GM10248 (cell line): ENCODE measurements at regions not wholly inside any gene's neighbourhood (a gene's known extent, or its start where the extent isn't known, plus 50 kb on each side); places are given as distances from the start of the nearest gene placed in this dataset.

Source experiments
- CTCF ChIA-PET: fragments of 300-600 bp; sonication (Branson Sonifier 250); formaldehyde crosslinking; extraction: SDS; loops from one replicate; lab custom pipeline; 2021; ENCODE audit warnings: antibody characterized with exemption; lab: Yijun Ruan, JAX
- POLR2A ChIA-PET: fragments of 350-650 bp; sonication (Branson Sonifier 250); formaldehyde crosslinking; extraction: SDS; loops from one replicate; lab custom pipeline; 2020; ENCODE audit warnings: antibody characterized with exemption; lab: Yijun Ruan, JAX
- DNase-seq: peaks from one replicate; pipeline ENCODE4 v3.0.0; 2012; ENCODE audit errors: extremely low spot score
- CTCF ChIP-seq: IDR thresholded peaks from 2 replicates; pipeline ENCODE4 v1.5.1; 2012; ENCODE audit warnings: mild to moderate bottlenecking, low read depth; ENCODE audit errors: extremely low read depth, missing control alignments, control extremely low read depth

- ChIA-PET CTCF (no interaction called here), POLR2A (no interaction called here)
- no peak for DNase-seq
- TF ChIP-seq CTCF: no peak
These were observed 65.8 kb upstream of the STMND1 start for GRCh38 chr6:17036065-17036393.

GRCh38 chr6:17035257-17036064, 66.4 kb upstream of the STMND1 start:
- no peak for DNase-seq
- TF ChIP-seq CTCF: no peak
- CTCF ChIA-PET: no interaction called here
- POLR2A ChIA-PET: no interaction called here

DNA sequence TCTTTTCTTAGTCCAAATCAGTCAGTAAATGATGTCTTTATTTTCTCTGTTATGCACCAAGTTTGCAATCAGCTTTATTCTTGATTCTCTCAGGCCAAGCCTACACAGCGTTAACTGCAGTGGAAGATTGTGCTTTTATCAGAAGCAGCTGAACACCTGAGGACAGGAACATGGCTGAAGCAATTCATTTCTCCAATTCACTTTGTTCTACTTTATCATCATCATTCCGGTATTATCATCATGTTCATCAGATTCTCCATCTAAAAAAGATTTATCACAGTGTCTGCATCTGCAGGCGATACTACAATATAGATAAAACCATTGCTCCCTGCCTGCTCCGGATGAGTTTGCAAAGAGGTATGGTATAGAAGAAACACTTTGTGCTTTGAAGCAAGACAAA, 68.1 kb upstream of the STMND1 start:
- ChIA-PET POLR2A (no interaction called here), CTCF (interaction anchor here (1.6 kb wide), 1 partner anchor 19 kb away, joined by 4 read pairs; no protein-coding TSS in a partner anchor)
- no peak for TF ChIP-seq CTCF
- no peak for DNase-seq

- ChIA-PET CTCF (interaction anchor here (1.6 kb wide), 1 partner anchor 20 kb away, joined by 4 read pairs; no protein-coding TSS in a partner anchor), POLR2A (no interaction called here)
- no peak for TF ChIP-seq CTCF
- DNase-seq: no peak
These were observed 68.7 kb upstream of the STMND1 start for GRCh38 chr6:17032988-17033634.

GRCh38 chr6:17032590-17032987, 69.3 kb upstream of the STMND1 start:
- CTCF ChIA-PET: interaction anchor here (1.6 kb wide), 1 partner anchor 20 kb away, joined by 4 read pairs; no protein-coding TSS in a partner anchor
- POLR2A ChIA-PET: no interaction called here
- DNase-seq: no peak
- TF ChIP-seq CTCF: no peak

DNA sequence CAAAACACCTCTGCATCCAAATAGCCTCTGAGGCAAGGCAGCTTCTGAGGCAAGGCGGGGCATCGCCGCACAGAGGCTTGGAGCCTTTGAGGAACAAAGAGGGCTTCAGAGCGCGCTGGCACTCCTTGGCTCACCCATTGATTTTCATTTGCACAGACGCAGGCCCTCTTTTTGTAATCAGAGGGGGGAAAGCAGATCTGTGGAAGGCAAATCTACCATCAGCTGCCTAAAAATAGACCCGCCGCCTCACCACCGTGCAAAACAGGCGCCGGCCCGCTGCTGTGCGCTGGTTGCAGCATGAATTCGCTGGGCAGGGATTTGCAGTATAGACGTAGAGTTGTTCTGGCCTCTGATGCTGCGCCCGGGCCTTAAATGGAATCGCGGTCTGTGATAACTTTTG, 69.9 kb upstream of the STMND1 start:
- CTCF ChIA-PET: no interaction called here

More for the DNA sequence above, 69.9 kb upstream of the STMND1 start:
- no peak for TF ChIP-seq CTCF
- POLR2A ChIA-PET: no interaction called here
- DNase-seq: no peak
